Stimulated activated CD8-positive, alpha-beta memory T cell treated with anti-CD3 and anti-CD28 coated beads, Interleukin-7, amount 100 ng/mL, for 24 hours (primary cell): ENCODE measurements at regions not wholly inside any gene's neighbourhood (a gene's known extent, or its start where the extent isn't known, plus 50 kb on each side); places are given as distances from the start of the nearest gene placed in this dataset.

Experiments
- DNase-seq: peaks from one replicate; pipeline ENCODE4 v3.0.0-alpha.2; 2020; ENCODE audit warnings: low read depth

- DNase-seq: no peak
Measured at GRCh38 chr1:220983877-220984635, 104.8 kb downstream of the HLX start.

- DNase-seq: no peak
Measured at GRCh38 chr1:220990427-220991339, 111.4 kb downstream of the HLX start.

- DNase-seq: no peak
Measured at GRCh38 chr1:220991506-220991905, 112.3 kb downstream of the HLX start.

- DNase-seq: no peak
Measured at GRCh38 chr1:220991959-220992704, 112.9 kb downstream of the HLX start.

GRCh38 chr1:220992705-220993052 lies 113.4 kb downstream of the HLX start:
- no peak for DNase-seq

- DNase-seq: no peak
Measured at GRCh38 chr1:220994671-220995070, 115.4 kb downstream of the HLX start.

- no peak for DNase-seq
Measured at GRCh38 chr1:220997791-220998190, 118.5 kb downstream of the HLX start.

GRCh38 chr1:220999872-221000863 lies 120.9 kb downstream of the HLX start:
- no peak for DNase-seq

- DNase-seq: no peak
Measured at GRCh38 chr1:221001167-221001566, 121.9 kb downstream of the HLX start.

- DNase-seq: no peak
Measured at GRCh38 chr1:221002601-221003000, 123.4 kb downstream of the HLX start.

- DNase-seq: no peak
Measured at GRCh38 chr1:221011145-221011544, 131.9 kb downstream of the HLX start.

GRCh38 chr1:221012120-221012519 lies 132.9 kb downstream of the HLX start:
- no peak for DNase-seq

GRCh38 chr1:221013691-221014660 lies 134.7 kb downstream of the HLX start:
- DNase-seq: no peak

GRCh38 chr1:221015159-221015790 lies 136.0 kb downstream of the HLX start:
- no peak for DNase-seq

GRCh38 chr1:221016751-221017150 lies 137.5 kb downstream of the HLX start:
- DNase-seq: no peak

GRCh38 chr1:221018414-221018813 lies 139.2 kb downstream of the HLX start:
- no peak for DNase-seq

GRCh38 chr1:221022331-221022730 lies 143.1 kb downstream of the HLX start:
- DNase-seq: no peak

GRCh38 chr1:221023482-221023881 lies 144.2 kb downstream of the HLX start:
- DNase-seq: no peak

GRCh38 chr1:221025501-221025900 lies 146.3 kb downstream of the HLX start:
- no peak for DNase-seq

- no peak for DNase-seq
Measured at GRCh38 chr1:221025956-221026355, 146.7 kb downstream of the HLX start.
